ENCODE measurements at regions not wholly inside any gene's neighbourhood (a gene's known extent, or its start where the extent isn't known, plus 50 kb on each side); places are given as distances from the start of the nearest gene placed in this dataset.

DNA sequence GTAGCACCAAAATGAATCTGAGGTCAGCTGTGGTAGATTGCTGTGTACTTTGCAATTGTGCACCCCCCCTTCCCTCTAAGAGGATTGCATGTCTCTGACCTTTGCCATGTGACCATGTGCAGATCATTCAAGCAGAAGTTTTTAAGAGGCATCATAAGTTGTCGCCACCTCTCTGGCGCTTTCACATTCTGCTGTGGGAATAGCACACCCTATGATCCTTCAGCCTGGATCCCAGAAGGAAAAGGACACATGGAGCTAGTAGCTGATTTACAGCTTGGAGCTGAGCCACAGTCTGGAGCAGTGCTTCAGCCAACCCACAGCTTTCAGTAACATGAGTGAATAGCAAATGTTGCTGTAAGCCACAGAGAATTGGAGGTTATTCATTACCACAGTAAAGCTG lies 158.5 kb downstream of the TSEN15 start:
- TF ChIP-seq, protein P1, sequence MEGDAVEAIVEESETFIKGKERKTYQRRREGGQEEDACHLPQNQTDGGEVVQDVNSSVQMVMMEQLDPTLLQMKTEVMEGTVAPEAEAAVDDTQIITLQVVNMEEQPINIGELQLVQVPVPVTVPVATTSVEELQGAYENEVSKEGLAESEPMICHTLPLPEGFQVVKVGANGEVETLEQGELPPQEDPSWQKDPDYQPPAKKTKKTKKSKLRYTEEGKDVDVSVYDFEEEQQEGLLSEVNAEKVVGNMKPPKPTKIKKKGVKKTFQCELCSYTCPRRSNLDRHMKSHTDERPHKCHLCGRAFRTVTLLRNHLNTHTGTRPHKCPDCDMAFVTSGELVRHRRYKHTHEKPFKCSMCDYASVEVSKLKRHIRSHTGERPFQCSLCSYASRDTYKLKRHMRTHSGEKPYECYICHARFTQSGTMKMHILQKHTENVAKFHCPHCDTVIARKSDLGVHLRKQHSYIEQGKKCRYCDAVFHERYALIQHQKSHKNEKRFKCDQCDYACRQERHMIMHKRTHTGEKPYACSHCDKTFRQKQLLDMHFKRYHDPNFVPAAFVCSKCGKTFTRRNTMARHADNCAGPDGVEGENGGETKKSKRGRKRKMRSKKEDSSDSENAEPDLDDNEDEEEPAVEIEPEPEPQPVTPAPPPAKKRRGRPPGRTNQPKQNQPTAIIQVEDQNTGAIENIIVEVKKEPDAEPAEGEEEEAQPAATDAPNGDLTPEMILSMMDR (IDR thresholded peaks at IDR 0.05; ENCODE audit: low read depth, low read length, poor library complexity, severe bottlenecking): no peak
- TF ChIP-seq EZH2phosphoT487 (IDR thresholded peaks at IDR 0.05; ENCODE audit: borderline replicate concordance, low read length): no peak
